ENCODE measurements at regions not wholly inside any gene's neighbourhood (a gene's known extent, or its start where the extent isn't known, plus 50 kb on each side); places are given as distances from the start of the nearest gene placed in this dataset.

- no peak for FAIRE-seq
Observed at GRCh38 chr16:80418517-80419355, 122.1 kb upstream of the DYNLRB2 start.

- FAIRE-seq: no peak
Observed at GRCh38 chr16:80417706-80418271, 123.0 kb upstream of the DYNLRB2 start.

DNA sequence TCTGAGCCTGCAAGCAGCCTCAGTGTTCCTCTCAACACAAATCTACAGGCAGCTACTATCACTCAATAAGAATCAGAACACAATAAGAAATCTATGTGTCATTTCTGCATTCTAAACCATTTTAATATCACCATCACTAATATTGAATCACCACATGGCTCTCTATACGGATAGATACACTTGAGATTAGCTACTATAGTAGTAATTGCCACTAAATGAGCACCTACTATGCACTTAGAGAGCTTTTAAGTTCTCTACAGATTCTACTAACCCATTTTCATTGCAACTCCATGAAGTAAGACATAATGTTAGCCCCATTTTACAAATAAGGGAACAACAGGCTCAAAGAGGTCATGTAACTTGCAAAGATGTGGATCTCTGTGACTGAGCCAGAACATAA, 132.8 kb upstream of the DYNLRB2 start:
- no peak for FAIRE-seq

DNA sequence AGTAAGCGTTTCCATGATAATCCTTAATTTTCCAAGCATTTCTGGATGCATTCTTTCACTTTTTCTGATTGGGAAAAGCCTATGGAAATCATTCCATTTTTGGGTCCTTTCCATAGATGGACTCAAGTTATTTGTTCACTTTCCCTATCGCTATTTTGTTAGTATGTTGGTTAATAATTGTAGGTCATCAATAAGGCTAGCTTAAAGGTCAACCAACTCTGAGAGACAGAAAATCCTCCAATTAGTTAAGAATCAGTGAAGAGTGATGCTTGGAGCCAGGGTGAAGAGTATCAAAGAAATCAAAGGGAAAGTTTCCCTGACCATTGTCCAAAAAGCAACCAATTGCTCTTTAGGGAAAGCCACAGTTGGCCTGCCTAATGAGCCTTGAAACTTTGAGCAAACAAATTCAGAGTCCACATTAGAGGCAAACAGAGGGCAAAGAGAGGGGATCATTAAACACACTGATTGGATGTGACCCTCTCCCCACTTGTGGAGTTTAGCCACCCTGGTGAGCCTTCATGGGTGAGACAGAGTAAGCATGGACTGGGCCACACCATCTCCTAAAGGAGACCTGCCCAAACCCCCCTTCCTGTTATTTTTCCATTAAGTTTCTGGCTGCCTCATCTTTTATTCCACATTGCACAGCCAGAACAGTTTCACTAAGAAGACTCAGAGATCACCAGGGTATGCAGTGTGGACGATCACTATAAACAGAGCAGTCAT, 133.4 kb upstream of the DYNLRB2 start:
- FAIRE-seq: no peak

DNA sequence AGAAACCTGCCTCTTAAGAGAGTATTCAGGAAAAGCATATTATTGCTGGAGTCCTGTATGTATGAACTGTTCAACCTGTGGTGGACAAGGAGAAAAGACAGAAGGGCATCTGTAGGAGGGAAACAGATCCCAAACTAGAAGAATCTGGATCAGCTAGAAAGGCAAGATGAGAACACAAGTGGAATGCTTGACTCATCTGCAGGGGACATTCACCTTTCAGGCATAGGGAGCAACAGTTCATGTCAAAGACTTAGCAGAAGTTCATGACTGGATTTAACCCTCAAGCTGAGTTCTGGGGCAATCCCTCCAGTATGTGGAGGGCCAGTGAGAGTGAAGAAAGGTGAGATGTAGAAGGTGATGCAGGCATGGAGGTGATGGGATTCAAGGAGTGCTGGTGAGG, 135.9 kb upstream of the DYNLRB2 start:
- no peak for FAIRE-seq

GRCh38 chr16:80403894-80404293, 136.9 kb upstream of the DYNLRB2 start:
- no peak for FAIRE-seq

DNA sequence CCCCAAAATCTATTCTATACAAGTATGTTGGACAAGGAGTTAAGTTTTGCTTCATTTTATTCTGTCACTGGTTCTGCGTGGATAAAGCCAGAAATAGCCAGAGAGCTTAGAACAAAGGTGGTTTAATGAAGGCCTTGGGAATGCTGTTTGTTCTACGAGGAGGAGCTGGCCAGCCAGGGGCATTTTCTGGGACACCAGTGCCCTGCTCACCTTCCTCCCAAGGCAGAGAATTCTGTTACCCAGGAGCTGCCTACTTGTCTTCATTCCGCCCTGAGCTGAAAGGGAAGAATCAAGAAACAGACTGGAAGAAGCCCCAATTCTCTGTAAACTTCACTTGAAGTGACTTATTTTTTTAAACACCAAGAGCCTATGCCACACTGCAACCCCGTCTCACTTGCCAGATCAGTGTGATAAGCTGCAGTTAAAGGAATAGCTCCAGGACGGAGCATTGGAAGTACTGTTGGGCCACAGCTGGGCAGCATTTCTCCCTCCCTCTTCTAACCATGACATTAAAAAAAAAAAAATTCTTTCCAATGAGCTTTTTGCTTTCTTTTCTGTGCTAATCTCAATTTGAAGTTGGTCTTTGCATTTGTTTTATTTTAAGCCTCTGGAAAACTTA, 149.8 kb upstream of the DYNLRB2 start:
- FAIRE-seq: no peak

- no peak for FAIRE-seq
Observed at GRCh38 chr16:80390046-80390445, 150.7 kb upstream of the DYNLRB2 start.

DNA sequence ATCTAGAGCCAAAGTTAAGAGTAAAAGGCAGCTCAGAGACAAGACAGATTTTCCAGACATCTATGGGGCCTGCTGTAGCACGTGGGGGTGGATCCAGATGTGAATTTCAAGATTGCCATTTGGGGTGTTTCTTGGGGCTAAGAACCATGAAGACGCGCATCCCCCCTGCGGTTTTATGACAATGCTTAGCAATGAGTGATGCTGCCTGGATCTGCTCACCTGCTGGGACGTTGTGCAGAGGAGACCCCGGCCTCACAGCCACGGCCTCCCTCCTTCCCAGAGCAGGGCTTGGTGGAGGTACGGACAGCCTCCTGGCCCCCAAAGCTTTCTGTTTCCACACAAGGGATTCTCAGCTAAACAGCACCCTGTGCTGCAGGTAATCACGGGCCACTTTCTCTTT, 151.5 kb upstream of the DYNLRB2 start:
- FAIRE-seq: no peak

- FAIRE-seq: no peak
Observed at GRCh38 chr16:80387318-80387921, 153.4 kb upstream of the DYNLRB2 start.

GRCh38 chr16:80384862-80385261, 155.9 kb upstream of the DYNLRB2 start:
- no peak for FAIRE-seq

- no peak for FAIRE-seq
Observed at GRCh38 chr16:80380514-80380913, 160.3 kb upstream of the DYNLRB2 start.

- FAIRE-seq: no peak
Observed at GRCh38 chr16:80377096-80377956, 163.5 kb upstream of the DYNLRB2 start.

GRCh38 chr16:80375973-80376372, 164.8 kb upstream of the DYNLRB2 start:
- FAIRE-seq: no peak

- no peak for FAIRE-seq
Observed at GRCh38 chr16:80375513-80375912, 165.3 kb upstream of the DYNLRB2 start.

- FAIRE-seq: no peak
Observed at GRCh38 chr16:80372341-80372740, 168.5 kb upstream of the DYNLRB2 start.

DNA sequence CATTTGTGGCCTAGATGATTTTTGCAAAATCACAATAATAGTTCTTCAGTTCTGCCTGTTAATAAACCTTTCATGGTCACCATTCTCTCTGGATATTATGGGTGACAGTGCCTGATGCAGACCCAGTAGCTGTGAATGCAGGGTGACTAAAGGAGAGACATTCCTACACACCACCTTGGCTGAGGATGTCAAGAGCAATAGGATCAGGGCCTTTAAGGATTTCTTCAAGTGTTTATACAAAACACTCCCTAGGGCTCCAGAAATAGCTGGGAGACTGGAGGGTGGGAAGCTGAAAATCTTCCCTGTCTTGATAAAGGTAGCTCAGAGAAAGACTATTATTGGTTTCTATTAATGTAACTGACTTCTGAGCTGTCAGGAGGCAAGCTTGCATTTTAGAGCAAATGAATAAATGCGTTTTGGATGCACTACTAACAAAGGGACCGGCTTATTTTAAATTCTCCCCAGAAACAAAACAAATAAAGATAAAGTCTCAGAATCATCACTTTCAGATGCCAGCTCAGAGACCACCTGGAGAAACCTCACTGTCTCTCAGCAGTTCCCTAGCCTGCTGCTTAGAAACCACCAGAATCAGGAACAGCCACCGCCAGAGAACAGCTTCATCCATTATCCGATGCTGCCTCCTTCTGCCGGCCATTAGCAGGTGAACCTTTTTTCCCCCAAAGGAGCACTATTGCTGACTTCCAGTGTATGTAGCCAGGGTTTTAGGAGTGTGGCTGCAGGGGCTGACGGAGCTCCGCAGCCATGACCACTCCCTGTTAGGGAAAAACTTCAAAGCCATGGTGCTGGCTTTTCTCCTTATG, 171.4 kb upstream of the DYNLRB2 start:
- no peak for FAIRE-seq

- FAIRE-seq: no peak
Observed at GRCh38 chr16:80367037-80367658, 173.6 kb upstream of the DYNLRB2 start.

GRCh38 chr16:80366023-80366422, 174.8 kb upstream of the DYNLRB2 start:
- FAIRE-seq: no peak

GRCh38 chr16:80362816-80363215, 178.0 kb upstream of the DYNLRB2 start:
- no peak for FAIRE-seq

DNA sequence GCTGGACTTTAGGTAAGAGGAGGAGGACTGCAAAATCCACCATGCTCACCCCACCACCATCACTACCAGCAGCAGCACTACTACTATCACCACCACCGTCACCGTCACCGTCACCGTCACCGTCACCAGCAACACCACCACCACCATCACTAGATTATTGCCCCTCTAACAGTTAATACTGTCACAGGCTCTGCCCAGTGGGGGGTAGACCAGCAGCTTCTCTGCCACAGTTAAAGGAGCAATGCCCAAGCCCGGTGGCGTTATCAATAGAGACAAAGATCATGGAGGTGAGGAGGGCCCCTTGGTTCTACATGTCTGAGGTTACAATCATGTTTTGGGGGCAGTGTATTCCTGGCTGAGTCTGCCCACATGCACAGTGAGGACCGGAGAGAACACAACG, 184.4 kb upstream of the DYNLRB2 start:
- no peak for FAIRE-seq
